Neural cell (in vitro differentiated cells): ENCODE measurements at regions not wholly inside any gene's neighbourhood (a gene's known extent, or its start where the extent isn't known, plus 50 kb on each side); places are given as distances from the start of the nearest gene placed in this dataset.

Experiments used
- EP300 ChIP-seq: fragments of 450-650 bp; conservative IDR thresholded peaks from 2 replicates; pipeline ENCODE4 v1.6.1; 2014; ENCODE audit warnings: antibody characterized with exemption, mild to moderate bottlenecking, moderate library complexity; ENCODE audit not compliant: poor library complexity, severe bottlenecking
- EZH2 ChIP-seq: fragments of 200-600, 300-800 bp; shearing (Covaris generic), sonication (generic); IDR thresholded peaks from 2 replicates; pipeline ENCODE4 v1.6.1; 2014; ENCODE audit warnings: antibody characterized with exemption, low read length, borderline replicate concordance, mild to moderate bottlenecking; ENCODE audit not compliant: insufficient read depth, poor library complexity, severe bottlenecking
- POLR2AphosphoS5 ChIP-seq: IDR thresholded peaks from 2 replicates; pipeline ENCODE4 v1.6.1; 2012
- RAD21 ChIP-seq: fragments of 450-650 bp; conservative IDR thresholded peaks from 2 replicates; pipeline ENCODE4 v1.6.1; 2014; ENCODE audit warnings: antibody characterized with exemption, mild to moderate bottlenecking, moderate library complexity
- SMC3 ChIP-seq: fragments of 450-650 bp; conservative IDR thresholded peaks from 2 replicates; pipeline ENCODE4 v1.6.1; 2014; ENCODE audit warnings: antibody characterized with exemption, mild to moderate bottlenecking, moderate library complexity; ENCODE audit not compliant: poor library complexity
- TF ChIP-seq, protein P1 (sequence below): fragments of 450-650 bp; IDR thresholded peaks from 2 replicates; pipeline ENCODE4 v1.5.1; 2014; ENCODE audit warnings: antibody characterized with exemption, mild to moderate bottlenecking, moderate library complexity; ENCODE audit not compliant: poor library complexity, severe bottlenecking
- TF ChIP-seq, protein P2 (sequence below): IDR thresholded peaks from 2 replicates; pipeline ENCODE4 v1.6.1; 2012; ENCODE audit warnings: borderline replicate concordance

DNA sequence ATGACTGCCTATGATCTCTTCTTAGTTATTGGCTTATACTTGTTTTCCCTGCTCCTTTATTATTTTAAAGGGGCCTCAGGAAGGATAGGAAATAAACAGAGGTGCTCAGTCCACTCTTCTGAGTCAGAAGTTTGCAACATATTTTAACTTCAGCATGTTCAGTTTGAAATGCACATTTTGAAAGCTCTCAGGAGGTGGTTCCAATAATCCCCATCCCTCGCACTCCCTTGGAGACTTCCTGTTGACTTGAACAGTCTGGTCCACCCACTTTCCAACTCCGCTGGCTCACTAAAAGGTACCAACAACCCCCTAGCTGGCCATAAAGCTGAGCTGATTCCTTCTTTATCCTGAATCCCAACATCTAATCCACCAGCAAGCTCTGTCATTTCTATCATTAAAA is 78.3 kb upstream of the DUSP21 start:
- no peak for TF ChIP-seq EP300
- TF ChIP-seq, protein P1, sequence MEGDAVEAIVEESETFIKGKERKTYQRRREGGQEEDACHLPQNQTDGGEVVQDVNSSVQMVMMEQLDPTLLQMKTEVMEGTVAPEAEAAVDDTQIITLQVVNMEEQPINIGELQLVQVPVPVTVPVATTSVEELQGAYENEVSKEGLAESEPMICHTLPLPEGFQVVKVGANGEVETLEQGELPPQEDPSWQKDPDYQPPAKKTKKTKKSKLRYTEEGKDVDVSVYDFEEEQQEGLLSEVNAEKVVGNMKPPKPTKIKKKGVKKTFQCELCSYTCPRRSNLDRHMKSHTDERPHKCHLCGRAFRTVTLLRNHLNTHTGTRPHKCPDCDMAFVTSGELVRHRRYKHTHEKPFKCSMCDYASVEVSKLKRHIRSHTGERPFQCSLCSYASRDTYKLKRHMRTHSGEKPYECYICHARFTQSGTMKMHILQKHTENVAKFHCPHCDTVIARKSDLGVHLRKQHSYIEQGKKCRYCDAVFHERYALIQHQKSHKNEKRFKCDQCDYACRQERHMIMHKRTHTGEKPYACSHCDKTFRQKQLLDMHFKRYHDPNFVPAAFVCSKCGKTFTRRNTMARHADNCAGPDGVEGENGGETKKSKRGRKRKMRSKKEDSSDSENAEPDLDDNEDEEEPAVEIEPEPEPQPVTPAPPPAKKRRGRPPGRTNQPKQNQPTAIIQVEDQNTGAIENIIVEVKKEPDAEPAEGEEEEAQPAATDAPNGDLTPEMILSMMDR = no peak
- no peak for TF ChIP-seq POLR2AphosphoS5
- no peak for TF ChIP-seq EZH2
- no peak for TF ChIP-seq RAD21
- no peak for TF ChIP-seq SMC3
- TF ChIP-seq, protein P2, sequence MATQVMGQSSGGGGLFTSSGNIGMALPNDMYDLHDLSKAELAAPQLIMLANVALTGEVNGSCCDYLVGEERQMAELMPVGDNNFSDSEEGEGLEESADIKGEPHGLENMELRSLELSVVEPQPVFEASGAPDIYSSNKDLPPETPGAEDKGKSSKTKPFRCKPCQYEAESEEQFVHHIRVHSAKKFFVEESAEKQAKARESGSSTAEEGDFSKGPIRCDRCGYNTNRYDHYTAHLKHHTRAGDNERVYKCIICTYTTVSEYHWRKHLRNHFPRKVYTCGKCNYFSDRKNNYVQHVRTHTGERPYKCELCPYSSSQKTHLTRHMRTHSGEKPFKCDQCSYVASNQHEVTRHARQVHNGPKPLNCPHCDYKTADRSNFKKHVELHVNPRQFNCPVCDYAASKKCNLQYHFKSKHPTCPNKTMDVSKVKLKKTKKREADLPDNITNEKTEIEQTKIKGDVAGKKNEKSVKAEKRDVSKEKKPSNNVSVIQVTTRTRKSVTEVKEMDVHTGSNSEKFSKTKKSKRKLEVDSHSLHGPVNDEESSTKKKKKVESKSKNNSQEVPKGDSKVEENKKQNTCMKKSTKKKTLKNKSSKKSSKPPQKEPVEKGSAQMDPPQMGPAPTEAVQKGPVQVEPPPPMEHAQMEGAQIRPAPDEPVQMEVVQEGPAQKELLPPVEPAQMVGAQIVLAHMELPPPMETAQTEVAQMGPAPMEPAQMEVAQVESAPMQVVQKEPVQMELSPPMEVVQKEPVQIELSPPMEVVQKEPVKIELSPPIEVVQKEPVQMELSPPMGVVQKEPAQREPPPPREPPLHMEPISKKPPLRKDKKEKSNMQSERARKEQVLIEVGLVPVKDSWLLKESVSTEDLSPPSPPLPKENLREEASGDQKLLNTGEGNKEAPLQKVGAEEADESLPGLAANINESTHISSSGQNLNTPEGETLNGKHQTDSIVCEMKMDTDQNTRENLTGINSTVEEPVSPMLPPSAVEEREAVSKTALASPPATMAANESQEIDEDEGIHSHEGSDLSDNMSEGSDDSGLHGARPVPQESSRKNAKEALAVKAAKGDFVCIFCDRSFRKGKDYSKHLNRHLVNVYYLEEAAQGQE = no peak
